DND-41 (cell line): ENCODE measurements at regions not wholly inside any gene's neighbourhood (a gene's known extent, or its start where the extent isn't known, plus 50 kb on each side); places are given as distances from the start of the nearest gene placed in this dataset.

Experiments
- CTCF ChIP-seq: IDR thresholded peaks from 2 replicates; pipeline ENCODE4 v1.5.1; 2012; ENCODE audit warnings: borderline replicate concordance, low read length, moderate library complexity, mild to moderate bottlenecking; ENCODE audit not compliant: poor library complexity, severe bottlenecking; ENCODE audit errors: extremely low read depth
- EZH2 ChIP-seq: IDR thresholded peaks from 3 replicates; pipeline ENCODE4 v1.6.1; 2012; ENCODE audit warnings: borderline replicate concordance, low read depth, mild to moderate bottlenecking, moderate library complexity, low read length, inconsistent platforms; ENCODE audit not compliant: severe bottlenecking

- TF ChIP-seq CTCF (no peak), EZH2 (no peak)
Measured at GRCh38 chr14:25882899-25883298, 714.9 kb downstream of the NOVA1 start.
